ENCODE measurements at regions not wholly inside any gene's neighbourhood (a gene's known extent, or its start where the extent isn't known, plus 50 kb on each side); places are given as distances from the start of the nearest gene placed in this dataset.

GRCh38 chr5:67547682-67548081 lies 351.1 kb upstream of the CD180 start:
- TF ChIP-seq, protein P1, sequence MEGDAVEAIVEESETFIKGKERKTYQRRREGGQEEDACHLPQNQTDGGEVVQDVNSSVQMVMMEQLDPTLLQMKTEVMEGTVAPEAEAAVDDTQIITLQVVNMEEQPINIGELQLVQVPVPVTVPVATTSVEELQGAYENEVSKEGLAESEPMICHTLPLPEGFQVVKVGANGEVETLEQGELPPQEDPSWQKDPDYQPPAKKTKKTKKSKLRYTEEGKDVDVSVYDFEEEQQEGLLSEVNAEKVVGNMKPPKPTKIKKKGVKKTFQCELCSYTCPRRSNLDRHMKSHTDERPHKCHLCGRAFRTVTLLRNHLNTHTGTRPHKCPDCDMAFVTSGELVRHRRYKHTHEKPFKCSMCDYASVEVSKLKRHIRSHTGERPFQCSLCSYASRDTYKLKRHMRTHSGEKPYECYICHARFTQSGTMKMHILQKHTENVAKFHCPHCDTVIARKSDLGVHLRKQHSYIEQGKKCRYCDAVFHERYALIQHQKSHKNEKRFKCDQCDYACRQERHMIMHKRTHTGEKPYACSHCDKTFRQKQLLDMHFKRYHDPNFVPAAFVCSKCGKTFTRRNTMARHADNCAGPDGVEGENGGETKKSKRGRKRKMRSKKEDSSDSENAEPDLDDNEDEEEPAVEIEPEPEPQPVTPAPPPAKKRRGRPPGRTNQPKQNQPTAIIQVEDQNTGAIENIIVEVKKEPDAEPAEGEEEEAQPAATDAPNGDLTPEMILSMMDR (IDR thresholded peaks at IDR 0.05) = no peak
- TF ChIP-seq POLR2AphosphoS5 (IDR thresholded peaks at IDR 0.05; ENCODE audit: insufficient read depth in 1 of 2, low read depth in 1 of 2) (no peak), POLR2A (IDR thresholded peaks at IDR 0.05) (no peak)

Measured in vagina (tissue), 2 donors.